ENCODE measurements at regions not wholly inside any gene's neighbourhood (a gene's known extent, or its start where the extent isn't known, plus 50 kb on each side); places are given as distances from the start of the nearest gene placed in this dataset.

GRCh38 chr16:79668502-79668901 is 68.0 kb upstream of the MAF start:
- TF ChIP-seq CTCF (IDR thresholded peaks at IDR 0.05) (no peak), POLR2A (IDR thresholded peaks at IDR 0.05) (no peak)
